ENCODE measurements at regions not wholly inside any gene's neighbourhood (a gene's known extent, or its start where the extent isn't known, plus 50 kb on each side); places are given as distances from the start of the nearest gene placed in this dataset.

GRCh38 chr17:5888811-5889210, 181.4 kb upstream of the WSCD1 start:
- Histone ChIP-seq H3T11ph (ENCODE audit: low read length) (no peak overlapping the region), H3K18ac (ENCODE audit: insufficient read length, low read depth, low read length) (no peak overlapping the region), H2BK12ac (ENCODE audit: insufficient read length, low read depth, low read length) (no peak overlapping the region), H3K14ac (ENCODE audit: insufficient read depth, low read length) (no peak overlapping the region), H4K91ac (ENCODE audit: insufficient read length, low read depth, low read length) (no peak overlapping the region), H2BK120ac (ENCODE audit: low read depth, low read length, poor library complexity, severe bottlenecking) (no peak overlapping the region), H3K27me3 (ENCODE audit: insufficient read depth, low read length) (no peaks in the 10 kb centered on the region), H2BK20ac (ENCODE audit: low read depth, low read length, poor library complexity, severe bottlenecking) (no peak overlapping the region), H3K27ac (ENCODE audit: insufficient read length, low read depth, low read length) (no peak overlapping the region), H3K9ac (ENCODE audit: extremely low read depth, insufficient read length, low read length) (no peak overlapping the region), H3K4ac (ENCODE audit: low read depth, low read length) (no peak overlapping the region), H2AK5ac (ENCODE audit: insufficient read length, low read length) (no peak overlapping the region), H3K4me1 (ENCODE audit: insufficient read depth, low read length) (peaks cover 6% of the 10 kb centered on the region; the same call in 1 of the 2 replicates), H3K56ac (ENCODE audit: insufficient read length, low read depth, low read length) (no peak overlapping the region), H3K4me2 (ENCODE audit: insufficient read depth, insufficient read length, low read length) (no peak overlapping the region), H3K79me2 (ENCODE audit: insufficient read depth, low read length) (no peaks in the 10 kb centered on the region; the same call in 1 of the 2 replicates), H4K8ac (replicated peaks; ENCODE audit: insufficient read length, low read depth, low read length) (no peak overlapping the region), H3K79me1 (ENCODE audit: insufficient read depth, low read depth, low read length, poor library complexity, severe bottlenecking) (no peaks in the 10 kb centered on the region), H3K23ac (ENCODE audit: insufficient read length, low read depth, low read length) (no peak overlapping the region), H2BK5ac (ENCODE audit: insufficient read length, low read length) (no peak overlapping the region), H4K20me1 (ENCODE audit: control insufficient read depth, insufficient read depth, insufficient read length) (no peaks in the 10 kb centered on the region), H2AFZ (ENCODE audit: low read length) (no peak overlapping the region), H4K5ac (ENCODE audit: insufficient read length, low read depth, low read length) (no peak overlapping the region), H2BK15ac (ENCODE audit: low read depth, low read length) (no peak overlapping the region), H3K9me3 (ENCODE audit: control insufficient read depth, low read depth, low read length) (peaks cover 4% of the 10 kb centered on the region), H3K23me2 (ENCODE audit: insufficient read length, low read depth, low read length, poor library complexity, severe bottlenecking) (no peaks in the 10 kb centered on the region)
- H3K4me1 Mint-ChIP-seq: peaks cover 23 to 26% of the 10 kb centered on the region in 2 experiments
- H3K36me3 Mint-ChIP-seq (ENCODE audit: insufficient read depth in 1 of 3, low read depth in 3 of 3): peaks cover 6 to 15% (median 13%) of the 10 kb centered on the region in 3 experiments
- peaks cover 24 to 26% of the 10 kb centered on the region in 2 experiments for H3K9me3 Mint-ChIP-seq
- peak overlapping the region in 1 of 3 experiments; percentile 12; a peak in 1 of 7 replicates for H3K27ac Mint-ChIP-seq
- DNase-seq: peak; percentile 20
- TF ChIP-seq, protein P1, sequence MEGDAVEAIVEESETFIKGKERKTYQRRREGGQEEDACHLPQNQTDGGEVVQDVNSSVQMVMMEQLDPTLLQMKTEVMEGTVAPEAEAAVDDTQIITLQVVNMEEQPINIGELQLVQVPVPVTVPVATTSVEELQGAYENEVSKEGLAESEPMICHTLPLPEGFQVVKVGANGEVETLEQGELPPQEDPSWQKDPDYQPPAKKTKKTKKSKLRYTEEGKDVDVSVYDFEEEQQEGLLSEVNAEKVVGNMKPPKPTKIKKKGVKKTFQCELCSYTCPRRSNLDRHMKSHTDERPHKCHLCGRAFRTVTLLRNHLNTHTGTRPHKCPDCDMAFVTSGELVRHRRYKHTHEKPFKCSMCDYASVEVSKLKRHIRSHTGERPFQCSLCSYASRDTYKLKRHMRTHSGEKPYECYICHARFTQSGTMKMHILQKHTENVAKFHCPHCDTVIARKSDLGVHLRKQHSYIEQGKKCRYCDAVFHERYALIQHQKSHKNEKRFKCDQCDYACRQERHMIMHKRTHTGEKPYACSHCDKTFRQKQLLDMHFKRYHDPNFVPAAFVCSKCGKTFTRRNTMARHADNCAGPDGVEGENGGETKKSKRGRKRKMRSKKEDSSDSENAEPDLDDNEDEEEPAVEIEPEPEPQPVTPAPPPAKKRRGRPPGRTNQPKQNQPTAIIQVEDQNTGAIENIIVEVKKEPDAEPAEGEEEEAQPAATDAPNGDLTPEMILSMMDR (conservative IDR thresholded peaks at IDR 0.05): no peak
- H3K4me3 Mint-ChIP-seq: no peak overlapping the region
- WGBS (ENCODE audit: extremely low coverage, insufficient read length, low lambda C conversion rate): no CpG with 5 or more reads among the region's 2 CpGs
- H3K27me3 Mint-ChIP-seq (ENCODE audit: low read depth): no peaks in the 10 kb centered on the region
